GM10266 (cell line): ENCODE measurements at regions not wholly inside any gene's neighbourhood (a gene's known extent, or its start where the extent isn't known, plus 50 kb on each side); places are given as distances from the start of the nearest gene placed in this dataset.
"Not testable (repeated sequence)": the region's sequence is repeated elsewhere in the genome, so short reads cannot be mapped to it uniquely, and the experiment has no call there.

Experiments
- DNase-seq: peaks from one replicate; pipeline ENCODE4 v3.0.0; 2012; ENCODE audit errors: extremely low spot score
- TF ChIP-seq, protein P1 (sequence below): IDR thresholded peaks from 2 replicates; pipeline ENCODE4 v1.5.1; 2012; ENCODE audit warnings: mild to moderate bottlenecking, low read depth; ENCODE audit not compliant: control insufficient read depth, insufficient read depth; ENCODE audit errors: missing control alignments

DNA sequence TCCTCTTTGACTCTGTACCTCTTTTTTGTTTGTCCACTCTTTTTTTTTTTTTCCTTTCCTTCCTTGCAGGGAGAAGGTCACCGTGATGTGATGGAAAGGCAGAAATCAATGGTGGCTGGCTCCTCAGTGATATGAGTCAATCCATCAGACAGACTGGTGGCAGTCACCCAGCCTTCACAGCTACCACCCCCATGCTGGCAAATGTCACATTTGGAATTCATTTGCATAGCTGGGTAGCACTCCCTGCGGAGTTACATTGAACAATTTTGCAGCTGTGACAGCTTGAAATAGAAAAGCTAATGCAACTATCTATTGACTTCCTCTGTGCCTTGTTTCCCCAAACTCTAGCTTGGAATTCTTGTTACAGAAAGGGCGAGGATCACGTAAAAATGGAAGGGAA lies 668.4 kb downstream of the C6orf118 start:
- DNase-seq = no peak
- TF ChIP-seq, protein P1, sequence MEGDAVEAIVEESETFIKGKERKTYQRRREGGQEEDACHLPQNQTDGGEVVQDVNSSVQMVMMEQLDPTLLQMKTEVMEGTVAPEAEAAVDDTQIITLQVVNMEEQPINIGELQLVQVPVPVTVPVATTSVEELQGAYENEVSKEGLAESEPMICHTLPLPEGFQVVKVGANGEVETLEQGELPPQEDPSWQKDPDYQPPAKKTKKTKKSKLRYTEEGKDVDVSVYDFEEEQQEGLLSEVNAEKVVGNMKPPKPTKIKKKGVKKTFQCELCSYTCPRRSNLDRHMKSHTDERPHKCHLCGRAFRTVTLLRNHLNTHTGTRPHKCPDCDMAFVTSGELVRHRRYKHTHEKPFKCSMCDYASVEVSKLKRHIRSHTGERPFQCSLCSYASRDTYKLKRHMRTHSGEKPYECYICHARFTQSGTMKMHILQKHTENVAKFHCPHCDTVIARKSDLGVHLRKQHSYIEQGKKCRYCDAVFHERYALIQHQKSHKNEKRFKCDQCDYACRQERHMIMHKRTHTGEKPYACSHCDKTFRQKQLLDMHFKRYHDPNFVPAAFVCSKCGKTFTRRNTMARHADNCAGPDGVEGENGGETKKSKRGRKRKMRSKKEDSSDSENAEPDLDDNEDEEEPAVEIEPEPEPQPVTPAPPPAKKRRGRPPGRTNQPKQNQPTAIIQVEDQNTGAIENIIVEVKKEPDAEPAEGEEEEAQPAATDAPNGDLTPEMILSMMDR = no peak

DNA sequence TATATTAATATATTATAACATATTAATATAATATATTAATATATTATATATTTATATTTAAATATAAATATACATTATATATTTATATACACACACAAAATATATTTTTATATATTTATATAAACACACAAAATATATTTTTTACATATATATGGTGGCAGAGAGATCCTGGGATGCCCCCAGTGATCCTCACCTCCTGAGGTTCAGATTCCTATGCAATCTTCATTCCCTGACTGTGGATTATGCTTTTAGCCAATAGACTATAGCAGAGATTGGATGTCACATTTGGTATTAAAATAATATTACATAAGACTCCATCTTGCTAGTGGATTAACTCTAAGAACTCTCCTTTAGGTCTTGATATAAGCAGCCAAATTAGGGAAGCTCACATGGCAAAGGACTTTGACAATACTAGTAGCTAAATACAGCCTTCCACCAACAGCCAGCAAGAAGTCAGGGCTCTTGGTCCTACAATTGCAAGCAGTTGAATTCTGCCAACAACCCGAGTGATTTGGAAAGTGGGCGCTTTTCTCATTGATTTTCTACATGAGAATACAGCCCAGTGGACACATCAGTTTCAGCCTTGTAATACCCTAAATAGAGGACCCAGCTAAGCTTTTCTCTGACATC lies 681.0 kb downstream of the C6orf118 start:
- TF ChIP-seq, protein P1 = no peak
- no peak for DNase-seq

DNA sequence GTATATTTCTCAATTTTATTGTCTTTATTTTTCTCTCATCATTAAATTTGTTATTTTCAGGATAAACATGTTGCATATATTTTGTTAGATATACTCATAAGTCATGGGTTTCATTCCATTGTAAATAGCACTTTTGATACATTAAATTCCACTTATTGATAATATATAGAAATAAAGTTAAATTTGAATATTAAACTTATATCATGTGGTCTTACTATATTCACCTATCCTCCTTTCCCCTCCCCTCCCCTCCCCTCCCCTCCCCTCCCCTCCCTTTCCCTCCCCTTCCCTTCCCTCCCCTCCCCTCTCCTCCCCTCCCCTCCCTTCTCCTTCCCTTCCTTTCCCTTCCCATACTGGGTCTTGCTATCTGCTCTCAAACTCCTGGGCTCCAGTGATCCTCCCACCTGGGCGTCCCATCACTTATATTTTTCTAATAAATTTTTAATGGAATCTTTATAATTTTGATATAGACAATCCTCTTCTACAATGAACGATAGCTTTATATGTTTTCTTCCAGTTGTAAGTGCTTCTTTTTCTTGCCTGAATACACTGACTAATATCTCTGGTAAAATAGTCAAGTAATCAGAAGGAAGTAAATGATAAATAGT lies 692.4 kb downstream of the C6orf118 start:
- TF ChIP-seq, protein P1 = no peak
- DNase-seq = no peak

DNA sequence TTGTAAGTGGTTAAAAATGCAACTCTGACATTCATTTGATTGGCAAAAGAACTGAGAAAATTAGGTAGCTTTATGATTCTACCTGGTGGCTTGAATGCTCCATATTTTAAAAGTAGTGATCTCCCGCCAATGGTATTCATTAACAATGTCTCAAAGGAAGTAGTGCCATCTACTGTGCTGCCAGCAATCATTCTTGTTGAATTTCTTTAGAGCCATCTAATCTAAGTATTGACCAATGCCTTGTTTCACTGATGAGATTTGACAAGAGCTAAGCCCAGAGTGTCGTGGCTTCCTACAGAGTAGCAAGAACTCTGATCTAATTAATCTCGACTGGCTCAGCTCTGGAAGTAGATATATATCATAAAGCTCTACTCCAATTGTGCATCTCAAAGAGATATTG lies 696.7 kb downstream of the C6orf118 start:
- TF ChIP-seq, protein P1 = no peak
- no peak for DNase-seq

DNA sequence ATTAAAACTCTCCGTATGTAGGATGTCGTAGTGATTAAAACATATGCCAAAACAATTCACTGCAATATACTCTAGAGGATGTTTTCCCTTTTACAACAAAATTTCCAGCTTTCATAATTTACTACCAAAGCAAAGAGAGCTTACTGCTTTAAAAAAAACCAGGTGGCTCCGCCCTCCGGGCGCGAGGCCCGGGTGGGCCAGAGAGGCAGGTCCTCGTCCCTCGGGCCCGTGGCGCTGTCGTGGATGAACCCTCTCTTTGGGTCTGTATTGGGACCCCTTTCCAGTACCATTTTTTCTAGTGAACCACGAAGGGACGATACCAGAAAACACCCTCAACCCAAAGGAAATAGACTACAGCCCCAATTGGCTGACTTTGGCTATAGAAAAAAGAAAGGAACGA lies 698.5 kb downstream of the C6orf118 start:
- not testable (repeated sequence) for DNase-seq

DNA sequence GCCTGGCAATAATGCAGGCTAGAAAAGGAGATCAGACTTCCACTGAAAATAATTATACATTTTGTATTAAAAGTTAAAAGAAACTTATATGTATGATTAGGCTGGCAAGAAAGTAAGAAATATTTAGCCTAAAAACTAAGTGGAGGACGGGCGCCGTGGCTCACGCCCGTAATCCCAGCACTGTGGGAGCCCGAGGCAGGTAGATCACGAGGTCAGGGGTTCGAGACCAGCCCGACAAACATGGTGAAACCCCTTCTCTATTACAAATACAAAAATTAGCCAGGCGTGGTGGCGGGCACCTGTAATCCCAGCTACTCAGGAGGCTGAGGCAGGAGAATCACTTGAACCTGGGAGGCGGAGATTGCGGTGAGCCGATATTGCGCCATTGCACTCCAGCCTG lies 707.0 kb downstream of the C6orf118 start:
- DNase-seq = not testable (repeated sequence)

DNA sequence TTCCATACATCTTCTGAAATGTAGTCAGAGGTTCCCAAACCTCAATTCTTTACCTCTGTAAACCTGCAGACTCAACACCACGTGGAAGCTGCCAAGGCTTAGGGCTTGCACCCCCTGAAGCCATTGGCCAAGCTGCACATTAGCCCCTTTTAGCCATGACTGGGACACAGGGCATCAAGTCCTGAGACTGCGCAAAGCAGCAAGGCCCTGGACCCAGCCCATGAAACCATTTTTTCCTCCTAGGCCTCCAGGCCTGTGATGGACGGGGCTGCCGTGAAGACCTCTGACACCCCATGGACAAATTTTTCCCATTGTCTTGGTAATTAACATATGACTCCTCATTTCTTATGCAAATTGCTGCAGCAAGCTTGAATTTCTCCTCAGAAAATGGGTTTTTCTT lies 727.8 kb downstream of the C6orf118 start:
- TF ChIP-seq, protein P1 = no peak
- DNase-seq = no peak

DNA sequence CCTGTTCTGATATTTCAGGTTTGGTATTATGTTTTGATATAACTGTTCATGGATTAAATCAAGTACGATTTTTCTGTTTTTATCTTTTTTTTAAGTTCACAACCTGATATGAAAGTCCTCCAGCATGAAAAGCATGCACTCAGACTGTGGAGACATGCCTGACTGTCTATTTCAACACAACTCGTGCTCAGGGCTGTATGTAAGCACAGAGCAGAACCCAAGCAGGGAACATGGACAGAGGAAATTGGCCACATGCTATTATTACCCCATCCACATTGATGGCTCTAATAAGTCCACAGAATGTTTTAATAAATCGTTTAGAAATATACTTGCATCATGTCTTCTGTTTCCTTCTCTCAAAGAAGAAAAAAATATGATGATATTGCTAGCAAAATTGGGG lies 730.4 kb downstream of the C6orf118 start:
- TF ChIP-seq, protein P1 = no peak
- no peak for DNase-seq
